ENCODE measurements at regions not wholly inside any gene's neighbourhood (a gene's known extent, or its start where the extent isn't known, plus 50 kb on each side); places are given as distances from the start of the nearest gene placed in this dataset.
"Not testable (repeated sequence)": the region's sequence is repeated elsewhere in the genome, so short reads cannot be mapped to it uniquely, and the experiment has no call there.

DNA sequence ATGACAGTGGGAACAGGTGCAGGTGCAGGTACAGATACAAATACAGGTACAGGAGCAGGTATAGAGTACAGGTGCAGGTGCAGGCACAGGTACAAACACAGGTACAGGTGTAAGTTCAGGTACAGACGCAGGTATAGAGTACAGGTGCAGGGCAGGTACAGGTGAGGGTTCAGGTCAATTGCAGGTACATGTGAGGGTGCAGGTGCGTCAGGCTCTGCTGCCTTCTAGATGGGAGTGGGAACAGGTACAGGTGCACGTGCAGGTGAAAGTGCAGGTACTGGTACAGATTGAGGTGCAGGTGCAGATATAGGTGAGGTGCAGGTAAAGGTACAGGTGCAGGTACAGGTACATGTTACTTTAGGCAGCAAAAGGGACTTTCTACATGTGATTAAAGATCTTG, 85.7 kb downstream of the CRLF2 start:
- H3K9me3 Mint-ChIP-seq (ENCODE audit: insufficient read depth), result no peaks in the 10 kb centered on the region
- Histone ChIP-seq H3K36me3 (replicated peaks in 1 of 2; ENCODE audit: control extremely low read depth in 1 of 2, control insufficient read depth in 1 of 2, extremely low read depth in 1 of 2, insufficient read depth in 2 of 2, low read length in 1 of 2) (no peaks in the 10 kb centered on the region), H3K4me3 (ENCODE audit: control extremely low read depth in 1 of 5, extremely low read depth in 1 of 5, insufficient read depth in 1 of 5, low read depth in 2 of 5, low read length in 4 of 5) (no peak overlapping the region), H3K4me1 (ENCODE audit: control insufficient read depth in 2 of 2, insufficient read depth in 2 of 2, low read length in 2 of 2) (peaks cover 0 to 2% of the 10 kb centered on the region in 2 donors), H2AFZ (ENCODE audit: insufficient read depth, low read depth, low read length, poor library complexity, severe bottlenecking) (no peak overlapping the region), H3K79me2 (ENCODE audit: control insufficient read depth, insufficient read depth, low read length) (no peaks in the 10 kb centered on the region), H4K20me1 (ENCODE audit: control insufficient read depth, insufficient read depth, low read length, poor library complexity, severe bottlenecking) (no peaks in the 10 kb centered on the region), H3K27me3 (replicated peaks in 1 of 4; ENCODE audit: control extremely low read depth in 1 of 4, control insufficient read depth in 3 of 4, insufficient read depth in 4 of 4, low read length in 3 of 4) (peaks cover 0 to 14% (median 0%) of the 10 kb centered on the region in 4 experiments), H3K9ac (ENCODE audit: low read length) (no peak overlapping the region), H3K4me2 (replicated peaks; ENCODE audit: low read depth, low read length, poor library complexity, severe bottlenecking) (no peak overlapping the region), H3K9me3 (ENCODE audit: control extremely low read depth in 1 of 3, control insufficient read depth in 2 of 3, insufficient read depth in 1 of 3, low read length in 2 of 3) (peaks cover 0 to 3% (median 0%) of the 10 kb centered on the region in 3 donors), H3K27ac (ENCODE audit: low read length in 2 of 2) (no peak overlapping the region)
- H3K27ac Mint-ChIP-seq, result no peak overlapping the region
- H3K27me3 Mint-ChIP-seq, result peaks cover 6% of the 10 kb centered on the region
- H3K4me3 Mint-ChIP-seq, result no peak overlapping the region
- intact Hi-C loops (cut with micrococcal nuclease), result no loop called here
- DNase-seq, result no peak
- no peak for TF ChIP-seq EZH2 (IDR thresholded peaks at IDR 0.05; ENCODE audit: borderline replicate concordance, insufficient read depth, low read depth, low read length, poor library complexity, severe bottlenecking)
- TF ChIP-seq, protein P1, sequence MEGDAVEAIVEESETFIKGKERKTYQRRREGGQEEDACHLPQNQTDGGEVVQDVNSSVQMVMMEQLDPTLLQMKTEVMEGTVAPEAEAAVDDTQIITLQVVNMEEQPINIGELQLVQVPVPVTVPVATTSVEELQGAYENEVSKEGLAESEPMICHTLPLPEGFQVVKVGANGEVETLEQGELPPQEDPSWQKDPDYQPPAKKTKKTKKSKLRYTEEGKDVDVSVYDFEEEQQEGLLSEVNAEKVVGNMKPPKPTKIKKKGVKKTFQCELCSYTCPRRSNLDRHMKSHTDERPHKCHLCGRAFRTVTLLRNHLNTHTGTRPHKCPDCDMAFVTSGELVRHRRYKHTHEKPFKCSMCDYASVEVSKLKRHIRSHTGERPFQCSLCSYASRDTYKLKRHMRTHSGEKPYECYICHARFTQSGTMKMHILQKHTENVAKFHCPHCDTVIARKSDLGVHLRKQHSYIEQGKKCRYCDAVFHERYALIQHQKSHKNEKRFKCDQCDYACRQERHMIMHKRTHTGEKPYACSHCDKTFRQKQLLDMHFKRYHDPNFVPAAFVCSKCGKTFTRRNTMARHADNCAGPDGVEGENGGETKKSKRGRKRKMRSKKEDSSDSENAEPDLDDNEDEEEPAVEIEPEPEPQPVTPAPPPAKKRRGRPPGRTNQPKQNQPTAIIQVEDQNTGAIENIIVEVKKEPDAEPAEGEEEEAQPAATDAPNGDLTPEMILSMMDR (IDR thresholded peaks at IDR 0.05), result no peak
- ATAC-seq (ENCODE audit: low read depth), result no peak
- H3K4me1 Mint-ChIP-seq, result no peaks in the 10 kb centered on the region
- CTCF ChIA-PET, result no interaction called here
- POLR2A ChIA-PET, result no interaction called here
- 93% methylated on average over 3 of the region's 3 CpGs for WGBS (ENCODE audit: insufficient coverage)

DNA sequence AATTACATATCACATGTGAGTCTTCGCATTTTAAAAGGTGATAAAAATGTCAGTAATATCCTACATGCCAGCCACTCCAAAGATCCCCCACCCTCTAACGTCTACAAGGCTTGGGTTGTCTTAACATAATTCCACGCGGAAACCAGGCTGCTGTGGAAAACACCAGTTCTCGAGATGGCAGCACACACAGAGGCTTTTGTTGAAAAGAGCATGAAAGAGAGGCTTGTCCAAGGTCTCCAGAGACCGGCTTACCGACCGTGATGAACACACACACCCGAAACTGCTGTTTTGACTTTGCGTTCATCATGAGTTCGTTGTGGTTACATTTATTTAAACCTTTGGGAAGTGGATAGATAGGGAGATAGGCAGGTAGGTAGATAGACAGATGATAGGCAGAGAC, 87.9 kb downstream of the CRLF2 start:
- Histone ChIP-seq H3K4me1 (ENCODE audit: control insufficient read depth in 2 of 2, insufficient read depth in 2 of 2, low read length in 2 of 2) (peaks cover 0 to 2% of the 10 kb centered on the region in 2 donors), H3K79me2 (ENCODE audit: control insufficient read depth, insufficient read depth, low read length) (no peaks in the 10 kb centered on the region), H3K9me3 (ENCODE audit: control extremely low read depth in 1 of 3, control insufficient read depth in 2 of 3, insufficient read depth in 1 of 3, low read length in 2 of 3) (peaks cover 0 to 3% (median 0%) of the 10 kb centered on the region in 3 donors), H3K27me3 (replicated peaks in 1 of 4; ENCODE audit: control extremely low read depth in 1 of 4, control insufficient read depth in 3 of 4, insufficient read depth in 4 of 4, low read length in 3 of 4) (peaks cover 0 to 14% (median 0%) of the 10 kb centered on the region in 4 experiments), H3K36me3 (replicated peaks in 1 of 2; ENCODE audit: control extremely low read depth in 1 of 2, control insufficient read depth in 1 of 2, extremely low read depth in 1 of 2, insufficient read depth in 2 of 2, low read length in 1 of 2) (no peaks in the 10 kb centered on the region), H3K4me3 (ENCODE audit: control extremely low read depth in 1 of 5, extremely low read depth in 1 of 5, insufficient read depth in 1 of 5, low read depth in 2 of 5, low read length in 4 of 5) (no peak overlapping the region), H2AFZ (ENCODE audit: insufficient read depth, low read depth, low read length, poor library complexity, severe bottlenecking) (no peak overlapping the region), H3K27ac (ENCODE audit: low read length in 2 of 2) (no peak overlapping the region), H3K4me2 (replicated peaks; ENCODE audit: low read depth, low read length, poor library complexity, severe bottlenecking) (no peak overlapping the region), H3K9ac (ENCODE audit: low read length) (no peak overlapping the region), H4K20me1 (ENCODE audit: control insufficient read depth, insufficient read depth, low read length, poor library complexity, severe bottlenecking) (no peaks in the 10 kb centered on the region)
- Mint-ChIP-seq H3K27ac (no peak overlapping the region), H3K4me3 (no peak overlapping the region), H3K27me3 (peaks cover 6% of the 10 kb centered on the region), H3K9me3 (ENCODE audit: insufficient read depth) (no peaks in the 10 kb centered on the region), H3K4me1 (no peaks in the 10 kb centered on the region)
- 93% methylated on average over 3 of the region's 11 CpGs for WGBS (ENCODE audit: insufficient coverage)
- intact Hi-C loops (cut with micrococcal nuclease), result no loop called here
- POLR2A ChIA-PET, result no interaction called here
- no peak for ATAC-seq (ENCODE audit: low read depth)
- TF ChIP-seq, protein P1 (IDR thresholded peaks at IDR 0.05), result no peak
- TF ChIP-seq EZH2 (IDR thresholded peaks at IDR 0.05; ENCODE audit: borderline replicate concordance, insufficient read depth, low read depth, low read length, poor library complexity, severe bottlenecking), result no peak
- CTCF ChIA-PET, result no interaction called here
- DNase-seq, result no peak

DNA sequence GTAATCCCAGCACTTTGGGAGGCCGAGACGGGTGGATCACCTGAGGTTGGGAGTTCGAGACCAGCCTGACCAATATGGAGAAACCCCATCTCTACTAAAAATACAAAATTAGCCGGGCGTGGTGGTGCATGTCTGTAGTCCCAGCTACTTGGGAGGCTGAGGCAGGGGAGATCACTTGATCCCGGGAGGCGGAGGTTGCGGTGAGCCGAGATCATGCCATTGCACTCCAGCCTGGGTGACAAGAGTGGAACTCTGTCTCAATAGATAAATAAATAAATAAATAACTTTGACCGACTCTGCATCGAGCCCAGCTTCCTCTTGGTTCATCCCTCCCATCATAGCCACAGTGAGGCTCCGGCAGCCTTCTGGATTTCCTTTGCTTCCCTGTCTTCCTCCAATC, 89.6 kb downstream of the CRLF2 start:
- H2AFZ ChIP-seq (ENCODE audit: insufficient read depth, low read depth, low read length, poor library complexity, severe bottlenecking); H3K4me3 ChIP-seq (ENCODE audit: control extremely low read depth in 1 of 5, extremely low read depth in 1 of 5, insufficient read depth in 1 of 5, low read depth in 2 of 5, low read length in 4 of 5); H3K27ac Mint-ChIP-seq; H3K4me3 Mint-ChIP-seq; H3K4me2 ChIP-seq (replicated peaks; ENCODE audit: low read depth, low read length, poor library complexity, severe bottlenecking); H3K27me3 Mint-ChIP-seq; H3K79me2 ChIP-seq (ENCODE audit: control insufficient read depth, insufficient read depth, low read length); intact Hi-C loops (cut with micrococcal nuclease); H3K9me3 ChIP-seq (ENCODE audit: control extremely low read depth in 1 of 3, control insufficient read depth in 2 of 3, insufficient read depth in 1 of 3, low read length in 2 of 3); H4K20me1 ChIP-seq (ENCODE audit: control insufficient read depth, insufficient read depth, low read length, poor library complexity, severe bottlenecking); ATAC-seq (ENCODE audit: low read depth); H3K27ac ChIP-seq (ENCODE audit: low read length in 2 of 2); H3K9ac ChIP-seq (ENCODE audit: low read length); H3K4me1 Mint-ChIP-seq; CTCF ChIA-PET; H3K4me1 ChIP-seq (ENCODE audit: control insufficient read depth in 2 of 2, insufficient read depth in 2 of 2, low read length in 2 of 2); DNase-seq; H3K9me3 Mint-ChIP-seq (ENCODE audit: insufficient read depth); POLR2A ChIA-PET; H3K36me3 ChIP-seq (replicated peaks in 1 of 2; ENCODE audit: control extremely low read depth in 1 of 2, control insufficient read depth in 1 of 2, extremely low read depth in 1 of 2, insufficient read depth in 2 of 2, low read length in 1 of 2): not testable (repeated sequence)
- H3K27me3 ChIP-seq (replicated peaks in 1 of 4; ENCODE audit: control extremely low read depth in 1 of 4, control insufficient read depth in 3 of 4, insufficient read depth in 4 of 4, low read length in 3 of 4), result peaks cover 0 to 14% (median 0%) of the 10 kb centered on the region in 4 experiments
- 95% methylated on average over 5 of the region's 12 CpGs for whole genome bisulfite sequencing (ENCODE audit: insufficient coverage)
